HG03442 (cell line): ENCODE measurements at regions not wholly inside any gene's neighbourhood (a gene's known extent, or its start where the extent isn't known, plus 50 kb on each side); places are given as distances from the start of the nearest gene placed in this dataset.

Source experiments
- ATAC-seq: cut with Tn5 transposase; IDR thresholded peaks from one replicate; pipeline ENCODE4 v1.9.1; 2021; ENCODE audit warnings: mild to moderate bottlenecking, moderate library complexity; ENCODE audit not compliant: unreplicated experiment

GRCh38 chr2:121120411-121120810, 164.6 kb downstream of the TFCP2L1 start:
- ATAC-seq: no peak

- no peak for ATAC-seq
These were observed 164.0 kb downstream of the TFCP2L1 start for GRCh38 chr2:121120991-121121390.

GRCh38 chr2:121121661-121122060, 163.3 kb downstream of the TFCP2L1 start:
- no peak for ATAC-seq

- ATAC-seq: no peak
These were observed 161.7 kb downstream of the TFCP2L1 start for GRCh38 chr2:121123268-121123667.

- no peak for ATAC-seq
These were observed 160.7 kb downstream of the TFCP2L1 start for GRCh38 chr2:121124330-121124729.

- ATAC-seq: no peak
These were observed 159.7 kb downstream of the TFCP2L1 start for GRCh38 chr2:121125350-121125749.

- no peak for ATAC-seq
These were observed 156.0 kb downstream of the TFCP2L1 start for GRCh38 chr2:121128741-121129659.

- ATAC-seq: no peak
These were observed 155.3 kb downstream of the TFCP2L1 start for GRCh38 chr2:121129692-121130091.

- no peak for ATAC-seq
These were observed 154.6 kb downstream of the TFCP2L1 start for GRCh38 chr2:121130301-121130850.

- ATAC-seq: no peak
These were observed 153.6 kb downstream of the TFCP2L1 start for GRCh38 chr2:121131375-121131774.

GRCh38 chr2:121132054-121132761, 152.8 kb downstream of the TFCP2L1 start:
- ATAC-seq: no peak

GRCh38 chr2:121132762-121133107, 152.3 kb downstream of the TFCP2L1 start:
- ATAC-seq: no peak

GRCh38 chr2:121133551-121134319, 151.3 kb downstream of the TFCP2L1 start:
- no peak for ATAC-seq

GRCh38 chr2:121134728-121135127, 150.3 kb downstream of the TFCP2L1 start:
- no peak for ATAC-seq

- ATAC-seq: no peak
These were observed 149.7 kb downstream of the TFCP2L1 start for GRCh38 chr2:121135168-121135853.

GRCh38 chr2:121136323-121136722, 148.7 kb downstream of the TFCP2L1 start:
- no peak for ATAC-seq

- no peak for ATAC-seq
These were observed 147.4 kb downstream of the TFCP2L1 start for GRCh38 chr2:121137571-121137970.

GRCh38 chr2:121140734-121141133, 144.3 kb downstream of the TFCP2L1 start:
- no peak for ATAC-seq

- no peak for ATAC-seq
These were observed 142.6 kb downstream of the TFCP2L1 start for GRCh38 chr2:121142452-121142851.

GRCh38 chr2:121144111-121144510, 140.9 kb downstream of the TFCP2L1 start:
- ATAC-seq: no peak

- no peak for ATAC-seq
These were observed 138.4 kb downstream of the TFCP2L1 start for GRCh38 chr2:121146630-121147029.
